ENCODE measurements at regions not wholly inside any gene's neighbourhood (a gene's known extent, or its start where the extent isn't known, plus 50 kb on each side); places are given as distances from the start of the nearest gene placed in this dataset.

- TF ChIP-seq, protein P1, sequence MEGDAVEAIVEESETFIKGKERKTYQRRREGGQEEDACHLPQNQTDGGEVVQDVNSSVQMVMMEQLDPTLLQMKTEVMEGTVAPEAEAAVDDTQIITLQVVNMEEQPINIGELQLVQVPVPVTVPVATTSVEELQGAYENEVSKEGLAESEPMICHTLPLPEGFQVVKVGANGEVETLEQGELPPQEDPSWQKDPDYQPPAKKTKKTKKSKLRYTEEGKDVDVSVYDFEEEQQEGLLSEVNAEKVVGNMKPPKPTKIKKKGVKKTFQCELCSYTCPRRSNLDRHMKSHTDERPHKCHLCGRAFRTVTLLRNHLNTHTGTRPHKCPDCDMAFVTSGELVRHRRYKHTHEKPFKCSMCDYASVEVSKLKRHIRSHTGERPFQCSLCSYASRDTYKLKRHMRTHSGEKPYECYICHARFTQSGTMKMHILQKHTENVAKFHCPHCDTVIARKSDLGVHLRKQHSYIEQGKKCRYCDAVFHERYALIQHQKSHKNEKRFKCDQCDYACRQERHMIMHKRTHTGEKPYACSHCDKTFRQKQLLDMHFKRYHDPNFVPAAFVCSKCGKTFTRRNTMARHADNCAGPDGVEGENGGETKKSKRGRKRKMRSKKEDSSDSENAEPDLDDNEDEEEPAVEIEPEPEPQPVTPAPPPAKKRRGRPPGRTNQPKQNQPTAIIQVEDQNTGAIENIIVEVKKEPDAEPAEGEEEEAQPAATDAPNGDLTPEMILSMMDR (IDR thresholded peaks at IDR 0.05; ENCODE audit: low read depth, low read length) = no peak
- no peak for TF ChIP-seq EZH2phosphoT487 (IDR thresholded peaks at IDR 0.05; ENCODE audit: low read depth)
These were observed 81.1 kb upstream of the DIO3 start for GRCh38 chr14:101480022-101480746.

Measured in OCI-LY3 (cell line).